Suprapubic skin (tissue), 4 donors: ENCODE measurements at regions not wholly inside any gene's neighbourhood (a gene's known extent, or its start where the extent isn't known, plus 50 kb on each side); places are given as distances from the start of the nearest gene placed in this dataset.

Experiments used
- EP300 ChIP-seq: sonication (generic); formaldehyde crosslinking; IDR thresholded peaks from one replicate; pipeline ENCODE4 v1.6.1; 2017; ENCODE audit warnings: antibody characterized with exemption
- POLR2A ChIP-seq, 2 donors: fragments of 450-650 bp; IDR thresholded peaks; one replicate each; pipeline ENCODE4 v1.6.1; 2017; ENCODE audit warnings: antibody characterized with exemption in 2 of 2, mild to moderate bottlenecking in 2 of 2, moderate library complexity in 2 of 2
- POLR2AphosphoS5 ChIP-seq, 3 donors: sonication (generic); formaldehyde crosslinking; IDR thresholded peaks; one replicate each; pipeline ENCODE4 v1.6.1; 2017; ENCODE audit warnings: antibody characterized with exemption in 3 of 3

DNA sequence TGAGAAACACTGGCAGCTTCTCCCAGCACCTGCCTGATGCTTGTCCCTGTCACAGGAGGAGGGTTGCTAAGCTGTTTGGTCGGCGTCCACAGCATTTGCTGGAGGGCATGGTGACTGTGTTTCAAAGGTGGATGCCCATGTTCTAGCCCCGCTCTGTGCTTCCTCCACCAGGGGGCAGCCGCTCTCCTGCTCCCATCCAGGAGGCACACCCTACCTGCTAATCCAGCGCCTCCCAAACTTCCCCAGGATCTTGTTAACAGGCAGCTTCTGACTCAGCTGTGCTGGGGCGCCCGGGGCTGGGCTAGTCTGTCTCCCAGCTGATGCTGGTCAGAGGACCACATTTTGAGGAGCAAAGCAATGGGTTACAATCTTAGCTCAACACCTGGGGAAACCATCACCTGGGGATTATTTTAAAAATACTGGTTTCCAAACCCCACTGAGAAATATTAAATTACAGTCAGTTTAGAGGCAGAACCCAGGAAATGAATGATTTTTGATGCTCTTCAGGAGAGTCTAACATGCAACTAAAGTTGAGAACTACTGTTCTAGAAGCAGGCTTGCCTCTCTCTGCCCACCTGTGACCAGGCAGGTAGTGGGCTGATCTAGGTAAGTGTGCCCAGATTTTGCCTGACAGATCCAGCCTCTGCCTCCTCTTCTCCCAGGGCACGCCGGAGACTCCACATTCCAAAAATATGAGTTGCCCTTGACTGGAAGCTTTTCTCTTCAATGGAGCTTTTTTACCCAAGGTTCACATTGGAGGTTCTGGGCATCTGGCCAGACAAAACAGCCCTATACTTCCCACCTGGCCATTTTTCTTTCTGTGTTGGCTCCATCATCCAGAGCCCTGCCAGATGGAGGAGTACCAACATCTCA is 92.7 kb upstream of the GPR26 start:
- TF ChIP-seq POLR2AphosphoS5 (IDR thresholded peaks at IDR 0.05) (no peak), POLR2A (IDR thresholded peaks at IDR 0.05) (no peak), EP300 (no peak)
